Keratinocyte (primary cell): ENCODE measurements at regions not wholly inside any gene's neighbourhood (a gene's known extent, or its start where the extent isn't known, plus 50 kb on each side); places are given as distances from the start of the nearest gene placed in this dataset.

Source experiments
- DNase-seq: peaks from one replicate; pipeline ENCODE4 v3.0.0-alpha.2; 2011; ENCODE audit warnings: low read depth, missing footprints, low spot score
- FAIRE-seq: peaks from 2 replicates; lab custom pipeline; 2011; peaks lifted over from hg19 to GRCh38; lab: Jason Lieb, UNC
- H2AFZ ChIP-seq: 2 replicates; pipeline ENCODE4 v1.6.0; 2012; ENCODE audit warnings: low read length, control low read depth, inconsistent platforms; ENCODE audit not compliant: control insufficient read depth
- H3K27ac ChIP-seq: 2 replicates; pipeline ENCODE4 v1.5.1; 2011; ENCODE audit warnings: low read length; ENCODE audit not compliant: control insufficient read depth, insufficient read depth
- H3K27me3 ChIP-seq: 3 replicates; pipeline ENCODE4 v1.6.0; 2011; ENCODE audit warnings: low read length; ENCODE audit not compliant: control insufficient read depth, insufficient read depth; ENCODE audit errors: extremely low read depth
- H3K36me3 ChIP-seq, 2 experiments: 2 replicates in 1 of 2; 3 replicates in 1 of 2; pipeline ENCODE4 v1.5.1; 2011; ENCODE audit warnings: low read length in 2 of 2, mild to moderate bottlenecking in 1 of 2; ENCODE audit not compliant: control insufficient read depth in 2 of 2, insufficient read depth in 2 of 2; ENCODE audit errors: extremely low read depth in 1 of 2
- H3K4me1 ChIP-seq: 3 replicates; pipeline ENCODE4 v1.5.1; 2011; ENCODE audit warnings: low read length; ENCODE audit not compliant: control insufficient read depth, insufficient read depth; ENCODE audit errors: extremely low read depth
- H3K4me2 ChIP-seq: 3 replicates; pipeline ENCODE4 v1.6.0; 2011; ENCODE audit warnings: low read depth, low read length; ENCODE audit not compliant: control insufficient read depth, insufficient read depth; ENCODE audit errors: extremely low read depth
- H3K4me3 ChIP-seq, 3 experiments: fragments of 200-600 bp in 1 of 3; sonication (generic) in 1 of 3; 2 replicates in 2 of 3; 3 replicates in 1 of 3; pipeline ENCODE4 v1.5.1; 2011 to 2016; ENCODE audit warnings: low read length in 3 of 3, mild to moderate bottlenecking in 3 of 3, control low read depth in 2 of 3, inconsistent platforms in 1 of 3, low read depth in 1 of 3, mixed read lengths in 1 of 3, mixed run types in 1 of 3, moderate library complexity in 1 of 3; ENCODE audit not compliant: control insufficient read depth in 2 of 3, insufficient read depth in 2 of 3; ENCODE audit errors: extremely low read depth in 1 of 3
- H3K79me2 ChIP-seq: 2 replicates; pipeline ENCODE4 v1.6.0; 2012; ENCODE audit warnings: low read length; ENCODE audit not compliant: control insufficient read depth, insufficient read depth
- H3K9ac ChIP-seq: 3 replicates; pipeline ENCODE4 v1.6.0; 2011; ENCODE audit warnings: low read length; ENCODE audit not compliant: control insufficient read depth, insufficient read depth; ENCODE audit errors: extremely low read depth
- H3K9me1 ChIP-seq: 3 replicates; pipeline ENCODE4 v1.6.0; 2011; ENCODE audit warnings: low read length; ENCODE audit not compliant: control insufficient read depth, insufficient read depth; ENCODE audit errors: extremely low read depth
- H3K9me3 ChIP-seq: 2 replicates; pipeline ENCODE4 v1.5.1; 2012; ENCODE audit warnings: low read depth, low read length; ENCODE audit not compliant: control insufficient read depth
- H4K20me1 ChIP-seq: 3 replicates; pipeline ENCODE4 v1.6.0; 2011; ENCODE audit warnings: low read length; ENCODE audit not compliant: control insufficient read depth, insufficient read depth; ENCODE audit errors: extremely low read depth
- CTCF ChIP-seq, 3 experiments: IDR thresholded peaks in 1 of 3; conservative IDR thresholded peaks in 1 of 3; optimal IDR thresholded peaks in 1 of 3; 2 replicates in 2 of 3; 3 replicates in 1 of 3; pipeline versions ENCODE3 to v1.5.1; 2011; ENCODE audit warnings: low read length in 3 of 3, mild to moderate bottlenecking in 3 of 3, moderate library complexity in 2 of 3, control low read depth in 1 of 3, inconsistent platforms in 1 of 3; ENCODE audit not compliant: insufficient read depth in 2 of 3; ENCODE audit errors: extremely low read depth in 1 of 3
- EZH2 ChIP-seq: IDR thresholded peaks from one replicate; pipeline ENCODE4 v1.6.1; 2012; ENCODE audit warnings: inconsistent platforms, mild to moderate bottlenecking, low read length, moderate library complexity
- dilution Hi-C: fragments of 300-500 bp; cut with MboI; formaldehyde crosslinking; loops from one replicate; pipeline ENCODE4 v1.7.0; 2020; ENCODE audit warnings: low sequenced_read_pairs; ENCODE audit not compliant: extremely low pct_ligation_motif_present

- FAIRE-seq: no peak
- TF ChIP-seq CTCF (optimal IDR thresholded peaks at IDR 0.05 in 1 of 3, IDR thresholded peaks at IDR 0.05 in 1 of 3, conservative IDR thresholded peaks at IDR 0.05 in 1 of 3; ENCODE audit: extremely low read depth in 1 of 3, insufficient read depth in 2 of 3, low read length in 3 of 3) (no peak), EZH2 (no peak)
- Histone ChIP-seq H3K79me2 (no peaks in the 10 kb centered on the region), H4K20me1 (no peaks in the 10 kb centered on the region), H3K36me3 (no peaks in the 10 kb centered on the region), H3K27me3 (no peaks in the 10 kb centered on the region), H3K4me1 (no peaks in the 10 kb centered on the region), H3K27ac (no peak overlapping the region), H3K9me3 (no peaks in the 10 kb centered on the region), H3K9ac (no peak overlapping the region), H3K4me2 (no peak overlapping the region), H3K4me3 (no peak overlapping the region), H3K9me1 (no peaks in the 10 kb centered on the region), H2AFZ (no peak overlapping the region)
- dilution Hi-C loops: no loop called here
- no peak for DNase-seq
These were observed 222.9 kb upstream of the AGAP1 start for GRCh38 chr2:235270956-235271355.

GRCh38 chr2:235271936-235272335 lies 221.9 kb upstream of the AGAP1 start:
- FAIRE-seq: no peak
- Histone ChIP-seq H3K9me1 (no peaks in the 10 kb centered on the region), H3K27me3 (no peaks in the 10 kb centered on the region), H2AFZ (no peak overlapping the region), H3K79me2 (no peaks in the 10 kb centered on the region), H3K9me3 (no peaks in the 10 kb centered on the region), H4K20me1 (no peaks in the 10 kb centered on the region), H3K4me1 (no peaks in the 10 kb centered on the region), H3K36me3 (no peaks in the 10 kb centered on the region), H3K27ac (no peak overlapping the region), H3K4me3 (no peak overlapping the region), H3K9ac (no peak overlapping the region), H3K4me2 (no peak overlapping the region)
- dilution Hi-C loops: no loop called here
- TF ChIP-seq EZH2 (no peak), CTCF (optimal IDR thresholded peaks at IDR 0.05 in 1 of 3, IDR thresholded peaks at IDR 0.05 in 1 of 3, conservative IDR thresholded peaks at IDR 0.05 in 1 of 3; ENCODE audit: extremely low read depth in 1 of 3, insufficient read depth in 2 of 3, low read length in 3 of 3) (no peak)
- DNase-seq: no peak
